ENCODE measurements at regions not wholly inside any gene's neighbourhood (a gene's known extent, or its start where the extent isn't known, plus 50 kb on each side); places are given as distances from the start of the nearest gene placed in this dataset.

DNA sequence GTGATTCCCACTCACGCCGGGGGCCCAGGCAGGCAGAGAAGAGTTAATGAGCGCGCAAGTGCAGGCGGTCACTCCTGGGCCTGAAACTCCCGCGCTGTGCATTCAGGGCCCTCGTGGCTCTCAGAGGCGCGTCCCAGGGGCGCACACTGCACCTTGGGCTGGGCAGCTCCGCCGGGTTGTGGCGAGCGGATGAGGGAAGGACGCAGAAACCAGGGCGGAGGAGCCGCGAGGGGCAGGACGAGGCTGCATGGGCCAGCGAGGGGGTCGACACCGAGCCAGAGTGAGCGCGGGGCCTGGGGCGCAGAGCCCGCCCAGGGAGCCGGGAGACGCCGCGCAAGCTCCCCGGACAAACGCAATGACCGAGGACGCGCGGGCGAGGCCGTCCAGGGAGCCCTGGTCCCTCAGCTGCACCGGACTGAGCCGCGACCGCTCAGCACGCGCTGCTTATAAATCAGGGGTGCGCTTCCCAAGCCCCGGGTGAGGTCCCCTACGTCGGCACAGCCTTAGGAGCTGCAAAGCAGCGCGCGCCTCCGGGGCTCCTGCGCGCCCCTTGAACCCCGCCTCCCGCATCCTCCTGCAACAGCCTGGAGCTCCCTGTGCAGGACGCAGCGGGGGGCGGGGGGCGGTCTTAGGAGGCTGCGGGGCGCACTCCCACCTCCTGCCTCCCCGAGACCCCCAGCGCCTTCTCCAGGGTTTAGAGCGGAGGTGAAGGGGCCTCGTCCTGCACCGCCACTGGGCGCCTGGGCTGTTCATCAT, 180.2 kb upstream of the ALKAL2 start:
- peaks cover 8 to 34% (median 31%) of the 10 kb centered on the region in 4 experiments for H3K27me3 ChIP-seq (replicated peaks in 1 of 4; ENCODE audit: control insufficient read depth in 3 of 4, extremely low read depth in 1 of 4, insufficient read depth in 3 of 4, low read length in 3 of 4)
- TF ChIP-seq, protein P1, sequence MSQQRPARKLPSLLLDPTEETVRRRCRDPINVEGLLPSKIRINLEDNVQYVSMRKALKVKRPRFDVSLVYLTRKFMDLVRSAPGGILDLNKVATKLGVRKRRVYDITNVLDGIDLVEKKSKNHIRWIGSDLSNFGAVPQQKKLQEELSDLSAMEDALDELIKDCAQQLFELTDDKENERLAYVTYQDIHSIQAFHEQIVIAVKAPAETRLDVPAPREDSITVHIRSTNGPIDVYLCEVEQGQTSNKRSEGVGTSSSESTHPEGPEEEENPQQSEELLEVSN (IDR thresholded peaks at IDR 0.05), result peak; percentile 87
- TF ChIP-seq TAF1 (IDR thresholded peaks at IDR 0.05; ENCODE audit: low read depth, low read length), result 0 out of 2 replicates have a peak, but pooled peaks have one; percentile 16
- TF ChIP-seq CEBPB (IDR thresholded peaks at IDR 0.05; ENCODE audit: low read depth, low read length), result no peak
- TF ChIP-seq SUZ12 (IDR thresholded peaks at IDR 0.05; ENCODE audit: low read length), result peak; percentile 61; the same call in 1 of the 2 replicates
- TF ChIP-seq RNF2 (IDR thresholded peaks at IDR 0.05; ENCODE audit: borderline replicate concordance, low read depth, low read length, missing control alignments, poor library complexity, severe bottlenecking), result peak; percentile 40
- TF ChIP-seq CTBP2 (IDR thresholded peaks at IDR 0.05; ENCODE audit: borderline replicate concordance, insufficient read depth, insufficient read length, low read length), result no peak
- TF ChIP-seq KDM4A (IDR thresholded peaks at IDR 0.05; ENCODE audit: low read depth, low read length, severe bottlenecking), result peak; percentile 91
- TF ChIP-seq, protein P2, sequence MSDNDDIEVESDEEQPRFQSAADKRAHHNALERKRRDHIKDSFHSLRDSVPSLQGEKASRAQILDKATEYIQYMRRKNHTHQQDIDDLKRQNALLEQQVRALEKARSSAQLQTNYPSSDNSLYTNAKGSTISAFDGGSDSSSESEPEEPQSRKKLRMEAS (IDR thresholded peaks at IDR 0.05), result peak; percentile 73
- no peak; the same call in 1 of the 2 replicates for TF ChIP-seq GABPA (IDR thresholded peaks at IDR 0.05; ENCODE audit: borderline replicate concordance, insufficient read depth, low read length)

More for the DNA sequence above, 180.2 kb upstream of the ALKAL2 start:
- Histone ChIP-seq H2AFZ (ENCODE audit: low read length) (peak overlapping the region; percentile 68; the same call in 1 of the 2 replicates), H3K79me2 (ENCODE audit: control insufficient read depth in 1 of 2, insufficient read depth in 2 of 2, low read length in 2 of 2) (no peaks in the 10 kb centered on the region), H3K23ac (ENCODE audit: insufficient read length) (no peak overlapping the region), H3K4me3 (ENCODE audit: extremely low read depth in 1 of 4, insufficient read depth in 2 of 4, low read depth in 3 of 4, low read length in 4 of 4) (peak overlapping the region; percentile 34 to 71 (median 41)), H3K4me2 (ENCODE audit: insufficient read depth in 1 of 2, low read depth in 2 of 2, low read length in 2 of 2) (peak overlapping the region; percentile 66 to 96), H2BK12ac (ENCODE audit: low read depth, low read length) (peak overlapping the region; percentile 68; the same call in 1 of the 2 replicates), H3K4ac (replicated peaks; ENCODE audit: insufficient read length, low read depth, low read length) (no peak overlapping the region), H2BK120ac (replicated peaks; ENCODE audit: low read depth, low read length) (no peak overlapping the region), H2AK5ac (ENCODE audit: low read depth, low read length) (no peak overlapping the region), H4K20me1 (replicated peaks in 1 of 2; ENCODE audit: control insufficient read depth in 1 of 2, insufficient read depth in 2 of 2, low read length in 2 of 2) (no peaks in the 10 kb centered on the region), H3K4me1 (replicated peaks in 1 of 4; ENCODE audit: control insufficient read depth in 3 of 4, insufficient read depth in 4 of 4, low read length in 3 of 4) (peaks cover 0 to 3% (median 1%) of the 10 kb centered on the region in 4 experiments; a peak in 3 of 7 replicates), H4K91ac (replicated peaks; ENCODE audit: insufficient read length, low read length) (peak overlapping the region; percentile 10), H3K36me3 (ENCODE audit: control insufficient read depth in 2 of 4, insufficient read depth in 4 of 4, low read length in 3 of 4) (no peaks in the 10 kb centered on the region), H3K79me1 (ENCODE audit: low read depth, low read length) (no peaks in the 10 kb centered on the region), H2BK5ac (ENCODE audit: low read depth, low read length) (no peak overlapping the region), H4K5ac (ENCODE audit: insufficient read length, low read depth, low read length) (peak overlapping the region; percentile 9), H3K23me2 (ENCODE audit: low read depth, low read length) (peaks cover 6% of the 10 kb centered on the region; the same call in 1 of the 2 replicates), H3K9ac (replicated peaks in 1 of 4; ENCODE audit: extremely low read depth in 1 of 4, low read depth in 3 of 4, low read length in 3 of 4) (peak overlapping the region in 1 of 4 experiments; percentile 35; a peak in 2 of 7 replicates), H3K18ac (ENCODE audit: extremely low read depth, low read length) (peak overlapping the region; percentile 48), H3K14ac (ENCODE audit: insufficient read length) (no peak overlapping the region), H3K9me3 (ENCODE audit: insufficient read depth in 2 of 2, low read depth in 1 of 2, low read length in 1 of 2) (no peaks in the 10 kb centered on the region), H3K56ac (replicated peaks; ENCODE audit: insufficient read length, low read depth, low read length) (no peak overlapping the region), H3K27ac (ENCODE audit: low read depth, low read length) (no peak overlapping the region), H2BK20ac (ENCODE audit: low read length) (no peak overlapping the region), H2BK15ac (ENCODE audit: low read length) (peak overlapping the region; percentile 81; the same call in 1 of the 2 replicates), H4K8ac (ENCODE audit: extremely low read depth, insufficient read depth, low read length) (peak overlapping the region; percentile 91; the same call in 1 of the 2 replicates)
- ChIA-PET POLR2A (ENCODE audit: partially characterized antibody) (interaction anchor here (1.2 kb wide), 1 partner anchor 11 kb away, joined by 4 read pairs; no protein-coding TSS in a partner anchor), CTCF (ENCODE audit: partially characterized antibody) (interaction anchor here (0.6 to 1.1 kb wide), 3 partner anchors 28 to 195 kb away, joined by 3 read pairs; no protein-coding TSS in a partner anchor)
- FAIRE-seq (no peak), DNase-seq (ENCODE audit: low read depth in 1 of 2, low spot score in 2 of 2) (peak in 1 of 2 experiments; percentile 75)
- 9% methylated on average over 36 of the region's 69 CpGs; no CpG with 5 or more reads in 1 of the 2 experiments for WGBS, 2 experiments (ENCODE audit: extremely low coverage in 1 of 2, insufficient coverage in 1 of 2, insufficient read length in 1 of 2, insufficient replicate concordance in 2 of 2, low coverage in 1 of 2, low lambda C conversion rate in 2 of 2, missing lambda C conversion rate in 1 of 2)
